ENCODE measurements at regions not wholly inside any gene's neighbourhood (a gene's known extent, or its start where the extent isn't known, plus 50 kb on each side); places are given as distances from the start of the nearest gene placed in this dataset.

- Histone ChIP-seq H3K4me2 (ENCODE audit: low read length) (no peak overlapping the region), H3K4me3 (ENCODE audit: low read depth, low read length, poor library complexity, severe bottlenecking) (no peak overlapping the region), H3K4me1 (ENCODE audit: insufficient read depth, low read length, severe bottlenecking) (no peaks in the 10 kb centered on the region), H3K27ac (ENCODE audit: low read depth, low read length, poor library complexity, severe bottlenecking) (no peak overlapping the region), H3K36me3 (ENCODE audit: insufficient read depth, low read length) (no peaks in the 10 kb centered on the region), H4K20me1 (ENCODE audit: insufficient read depth, low read length) (no peaks in the 10 kb centered on the region), H2AFZ (ENCODE audit: low read length) (no peak overlapping the region), H3K9me2 (ENCODE audit: low read depth, low read length) (no peaks in the 10 kb centered on the region), H3K79me2 (ENCODE audit: insufficient read depth, low read length) (no peaks in the 10 kb centered on the region), H3K9ac (ENCODE audit: low read length) (no peak overlapping the region), H3F3A (ENCODE audit: insufficient read depth, low read length) (no peaks in the 10 kb centered on the region), H3K9me3 (ENCODE audit: low read length) (no peaks in the 10 kb centered on the region), H3K27me3 (ENCODE audit: insufficient read depth, low read length) (0 out of 2 replicates have a peak, but pooled peaks cover 5% of the 10 kb centered on the region)
- TF ChIP-seq EZH2 (IDR thresholded peaks at IDR 0.05; ENCODE audit: borderline replicate concordance, low read length), result no peak
- TF ChIP-seq, protein P1, sequence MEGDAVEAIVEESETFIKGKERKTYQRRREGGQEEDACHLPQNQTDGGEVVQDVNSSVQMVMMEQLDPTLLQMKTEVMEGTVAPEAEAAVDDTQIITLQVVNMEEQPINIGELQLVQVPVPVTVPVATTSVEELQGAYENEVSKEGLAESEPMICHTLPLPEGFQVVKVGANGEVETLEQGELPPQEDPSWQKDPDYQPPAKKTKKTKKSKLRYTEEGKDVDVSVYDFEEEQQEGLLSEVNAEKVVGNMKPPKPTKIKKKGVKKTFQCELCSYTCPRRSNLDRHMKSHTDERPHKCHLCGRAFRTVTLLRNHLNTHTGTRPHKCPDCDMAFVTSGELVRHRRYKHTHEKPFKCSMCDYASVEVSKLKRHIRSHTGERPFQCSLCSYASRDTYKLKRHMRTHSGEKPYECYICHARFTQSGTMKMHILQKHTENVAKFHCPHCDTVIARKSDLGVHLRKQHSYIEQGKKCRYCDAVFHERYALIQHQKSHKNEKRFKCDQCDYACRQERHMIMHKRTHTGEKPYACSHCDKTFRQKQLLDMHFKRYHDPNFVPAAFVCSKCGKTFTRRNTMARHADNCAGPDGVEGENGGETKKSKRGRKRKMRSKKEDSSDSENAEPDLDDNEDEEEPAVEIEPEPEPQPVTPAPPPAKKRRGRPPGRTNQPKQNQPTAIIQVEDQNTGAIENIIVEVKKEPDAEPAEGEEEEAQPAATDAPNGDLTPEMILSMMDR (IDR thresholded peaks at IDR 0.05; ENCODE audit: low read length), result peak; percentile 27; the same call in 1 of the 2 replicates
Measured at GRCh38 chr12:63220921-63221320, 69.9 kb upstream of the AVPR1A start.

DNA sequence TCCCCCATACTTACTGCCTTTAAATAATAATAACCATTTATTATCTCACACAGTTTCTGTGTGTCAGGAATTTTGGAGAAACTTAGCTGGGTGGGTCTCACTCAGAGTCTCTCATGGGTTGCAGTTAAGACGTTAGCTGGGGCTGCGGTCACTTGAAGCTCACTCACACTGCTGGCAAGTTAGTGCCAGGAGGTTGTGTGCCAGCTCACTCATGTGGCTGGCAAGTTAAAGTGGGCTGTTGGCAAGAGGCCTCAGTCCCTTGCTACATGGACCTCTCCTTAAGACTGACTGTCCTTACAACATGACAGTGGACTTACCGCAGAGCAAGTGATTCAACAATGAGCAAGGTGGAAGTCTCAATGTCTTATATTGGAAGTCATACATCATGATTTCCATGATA, 61.3 kb upstream of the AVPR1A start:
- Histone ChIP-seq H4K20me1 (ENCODE audit: insufficient read depth, low read length) (no peaks in the 10 kb centered on the region), H3K4me1 (ENCODE audit: insufficient read depth, low read length, severe bottlenecking) (no peaks in the 10 kb centered on the region), H3K9me3 (ENCODE audit: low read length) (no peaks in the 10 kb centered on the region), H3K79me2 (ENCODE audit: insufficient read depth, low read length) (no peaks in the 10 kb centered on the region), H3K4me3 (ENCODE audit: low read depth, low read length, poor library complexity, severe bottlenecking) (no peak overlapping the region), H3F3A (ENCODE audit: insufficient read depth, low read length) (no peaks in the 10 kb centered on the region), H3K27me3 (ENCODE audit: insufficient read depth, low read length) (no peaks in the 10 kb centered on the region), H3K4me2 (ENCODE audit: low read length) (no peak overlapping the region), H3K9me2 (ENCODE audit: low read depth, low read length) (no peaks in the 10 kb centered on the region), H3K9ac (ENCODE audit: low read length) (no peak overlapping the region), H3K36me3 (ENCODE audit: insufficient read depth, low read length) (no peaks in the 10 kb centered on the region), H3K27ac (ENCODE audit: low read depth, low read length, poor library complexity, severe bottlenecking) (no peak overlapping the region), H2AFZ (ENCODE audit: low read length) (no peak overlapping the region)
- TF ChIP-seq EZH2 (IDR thresholded peaks at IDR 0.05; ENCODE audit: borderline replicate concordance, low read length), result no peak
- TF ChIP-seq, protein P1 (IDR thresholded peaks at IDR 0.05; ENCODE audit: low read length), result no peak

- H3K4me3 ChIP-seq (ENCODE audit: low read depth, low read length, poor library complexity, severe bottlenecking), result no peak overlapping the region
- no peaks in the 10 kb centered on the region for H3K9me3 ChIP-seq (ENCODE audit: low read length)
- H3K4me1 ChIP-seq (ENCODE audit: insufficient read depth, low read length, severe bottlenecking), result no peaks in the 10 kb centered on the region
- H4K20me1 ChIP-seq (ENCODE audit: insufficient read depth, low read length), result no peaks in the 10 kb centered on the region
- H3K27me3 ChIP-seq (ENCODE audit: insufficient read depth, low read length), result no peaks in the 10 kb centered on the region
- H3K9me2 ChIP-seq (ENCODE audit: low read depth, low read length), result no peaks in the 10 kb centered on the region
- H3K36me3 ChIP-seq (ENCODE audit: insufficient read depth, low read length), result no peaks in the 10 kb centered on the region
- H3K9ac ChIP-seq (ENCODE audit: low read length), result no peak overlapping the region
- H3K4me2 ChIP-seq (ENCODE audit: low read length), result no peak overlapping the region
- no peak overlapping the region for H2AFZ ChIP-seq (ENCODE audit: low read length)
- H3F3A ChIP-seq (ENCODE audit: insufficient read depth, low read length), result no peaks in the 10 kb centered on the region
- H3K79me2 ChIP-seq (ENCODE audit: insufficient read depth, low read length), result no peaks in the 10 kb centered on the region
- TF ChIP-seq, protein P1 (IDR thresholded peaks at IDR 0.05; ENCODE audit: low read length), result no peak
- TF ChIP-seq EZH2 (IDR thresholded peaks at IDR 0.05; ENCODE audit: borderline replicate concordance, low read length), result no peak
- H3K27ac ChIP-seq (ENCODE audit: low read depth, low read length, poor library complexity, severe bottlenecking), result no peak overlapping the region
Measured at GRCh38 chr12:63208956-63209355, 58.0 kb upstream of the AVPR1A start.
